Hepatocyte (in vitro differentiated cells): ENCODE measurements at regions not wholly inside any gene's neighbourhood (a gene's known extent, or its start where the extent isn't known, plus 50 kb on each side); places are given as distances from the start of the nearest gene placed in this dataset.

Source experiments
- DNase-seq: peaks from one replicate; pipeline ENCODE4 v3.0.0-alpha.2; 2016; ENCODE audit warnings: low spot score
- H2AFZ ChIP-seq: fragments of 200-600 bp; sonication (generic); 2 replicates; pipeline ENCODE4 v1.6.0; 2016; ENCODE audit warnings: antibody characterized with exemption, mild to moderate bottlenecking
- H3K27ac ChIP-seq: fragments of 200-600 bp; sonication (generic); 2 replicates; pipeline ENCODE4 v1.5.1; 2016; ENCODE audit warnings: mild to moderate bottlenecking
- H3K27me3 ChIP-seq: fragments of 200-600 bp; sonication (generic); 2 replicates; pipeline ENCODE4 v1.6.1; 2016
- H3K36me3 ChIP-seq: fragments of 200-600 bp; sonication (generic); replicated peaks from 2 replicates; pipeline ENCODE4 v1.5.1; 2016; ENCODE audit warnings: low read depth; ENCODE audit not compliant: insufficient read depth
- H3K4me1 ChIP-seq: fragments of 200-600 bp; sonication (generic); 2 replicates; pipeline ENCODE4 v1.5.1; 2016; ENCODE audit warnings: mild to moderate bottlenecking, moderate library complexity; ENCODE audit not compliant: insufficient read depth
- H3K4me2 ChIP-seq: fragments of 200-600 bp; sonication (generic); 2 replicates; pipeline ENCODE4 v1.6.0; 2016
- H3K4me3 ChIP-seq: fragments of 200-600 bp; sonication (generic); 2 replicates; pipeline ENCODE4 v1.5.1; 2016; ENCODE audit warnings: mild to moderate bottlenecking
- H3K79me2 ChIP-seq: fragments of 200-600 bp; sonication (generic); 2 replicates; pipeline ENCODE4 v1.6.0; 2017; ENCODE audit warnings: mild to moderate bottlenecking
- H3K9me2 ChIP-seq: fragments of 200-600 bp; sonication (generic); replicated peaks from 2 replicates; pipeline ENCODE4 v1.6.0; 2017; ENCODE audit warnings: mild to moderate bottlenecking; ENCODE audit not compliant: insufficient read depth
- H3K9me3 ChIP-seq: fragments of 200-600 bp; sonication (generic); 2 replicates; pipeline ENCODE4 v1.5.1; 2016; ENCODE audit warnings: low read depth, mild to moderate bottlenecking
- H4K20me1 ChIP-seq: fragments of 200-600 bp; sonication (generic); 2 replicates; pipeline ENCODE4 v1.6.0; 2016; ENCODE audit warnings: mild to moderate bottlenecking; ENCODE audit not compliant: insufficient read depth, poor library complexity, severe bottlenecking
- CTCF ChIP-seq: fragments of 200-600 bp; sonication (generic); IDR thresholded peaks from 2 replicates; pipeline ENCODE4 v1.5.1; 2016; ENCODE audit warnings: antibody characterized with exemption, mild to moderate bottlenecking; ENCODE audit not compliant: poor library complexity
- EZH2 ChIP-seq: fragments of 200-600 bp; sonication (generic); IDR thresholded peaks from 2 replicates; pipeline ENCODE4 v1.6.1; 2016; ENCODE audit warnings: antibody characterized with exemption, mild to moderate bottlenecking, borderline replicate concordance
- EZH2phosphoT487 ChIP-seq: fragments of 200-600 bp; sonication (generic); IDR thresholded peaks from one replicate; pipeline ENCODE4 v1.6.1; 2018; ENCODE audit warnings: antibody characterized with exemption, mild to moderate bottlenecking, low read depth, moderate library complexity; ENCODE audit not compliant: unreplicated experiment, severe bottlenecking
- WGBS: methylation state at CpG from one replicate; pipeline ENCODE4 v1.1.6; 2016; ENCODE audit warnings: low lambda C conversion rate; ENCODE audit errors: missing lambda C conversion rate; 5-methylcytosine and 5-hydroxymethylcytosine counted together

- no peaks in the 10 kb centered on the region for H3K27me3 ChIP-seq
- DNase-seq: no peak
- TF ChIP-seq CTCF (no peak), EZH2 (no peak), EZH2phosphoT487 (no peak)
- no peaks in the 10 kb centered on the region for H3K79me2 ChIP-seq
- H3K9me2 ChIP-seq: no peaks in the 10 kb centered on the region
- H4K20me1 ChIP-seq: no peaks in the 10 kb centered on the region
- H2AFZ ChIP-seq: no peak overlapping the region
- H3K9me3 ChIP-seq: no peaks in the 10 kb centered on the region
- no peaks in the 10 kb centered on the region for H3K4me1 ChIP-seq
- no peak overlapping the region for H3K4me2 ChIP-seq
- H3K27ac ChIP-seq: no peak overlapping the region
- 89% methylated on average over 4 of the region's 4 CpGs for WGBS
- H3K4me3 ChIP-seq: no peak overlapping the region
- no peaks in the 10 kb centered on the region for H3K36me3 ChIP-seq
These were observed 691.3 kb upstream of the NR2F2 start for GRCh38 chr15:95639208-95639607.

GRCh38 chr15:95644100-95644875 lies 686.2 kb upstream of the NR2F2 start:
- H3K4me2 ChIP-seq: no peak overlapping the region
- no peaks in the 10 kb centered on the region for H3K36me3 ChIP-seq
- 81% methylated on average over 5 of the region's 5 CpGs for WGBS
- H3K27ac ChIP-seq: no peak overlapping the region
- H3K79me2 ChIP-seq: no peaks in the 10 kb centered on the region
- no peak for DNase-seq
- no peaks in the 10 kb centered on the region for H3K9me2 ChIP-seq
- no peaks in the 10 kb centered on the region for H4K20me1 ChIP-seq
- TF ChIP-seq CTCF (no peak), EZH2phosphoT487 (no peak), EZH2 (no peak)
- no peaks in the 10 kb centered on the region for H3K27me3 ChIP-seq
- no peaks in the 10 kb centered on the region for H3K4me1 ChIP-seq
- no peak overlapping the region for H2AFZ ChIP-seq
- no peaks in the 10 kb centered on the region for H3K9me3 ChIP-seq
- H3K4me3 ChIP-seq: no peak overlapping the region

- H4K20me1 ChIP-seq: no peaks in the 10 kb centered on the region
- TF ChIP-seq CTCF (no peak), EZH2phosphoT487 (no peak), EZH2 (no peak)
- H3K27ac ChIP-seq: no peak overlapping the region
- no peaks in the 10 kb centered on the region for H3K27me3 ChIP-seq
- no peaks in the 10 kb centered on the region for H3K79me2 ChIP-seq
- no peaks in the 10 kb centered on the region for H3K36me3 ChIP-seq
- WGBS: 95% methylated on average over 4 of the region's 4 CpGs
- H2AFZ ChIP-seq: no peak overlapping the region
- H3K4me1 ChIP-seq: no peaks in the 10 kb centered on the region
- no peaks in the 10 kb centered on the region for H3K9me2 ChIP-seq
- no peak overlapping the region for H3K4me3 ChIP-seq
- H3K9me3 ChIP-seq: no peaks in the 10 kb centered on the region
- H3K4me2 ChIP-seq: no peak overlapping the region
- no peak for DNase-seq
These were observed 684.6 kb upstream of the NR2F2 start for GRCh38 chr15:95645791-95646338.
